Ovary (tissue), 7 donors: ENCODE measurements at regions not wholly inside any gene's neighbourhood (a gene's known extent, or its start where the extent isn't known, plus 50 kb on each side); places are given as distances from the start of the nearest gene placed in this dataset.

Source experiments
- DNase-seq, 5 donors: peaks; one replicate each; pipeline ENCODE4 v3.0.0-alpha.2; 2019 to 2020
- H3K27ac ChIP-seq, 2 donors: fragments of 200-600 bp; one replicate each; pipeline versions ENCODE4 v1.5.1 to v1.8.0; 2019 to 2022
- H3K27me3 ChIP-seq: fragments of 200-600 bp; one replicate; pipeline ENCODE4 v1.8.0; 2022
- H3K36me3 ChIP-seq: fragments of 200-600 bp; sonication (generic); one replicate; pipeline ENCODE4 v1.5.1; 2019
- H3K4me1 ChIP-seq: one replicate; pipeline ENCODE4 v1.8.1; 2013; ENCODE audit warnings: mild to moderate bottlenecking, moderate library complexity; ENCODE audit not compliant: insufficient read depth
- H3K4me3 ChIP-seq: fragments of 200-600 bp; sonication (generic); one replicate; pipeline ENCODE4 v1.5.1; 2017
- H3K9me3 ChIP-seq, 2 donors: fragments of 200-600 bp in 1 of 2; sonication (generic) in 1 of 2; one replicate each; pipeline versions ENCODE4 v1.5.1 to v1.8.1; 2013 to 2019; ENCODE audit warnings: mild to moderate bottlenecking in 1 of 2, moderate library complexity in 1 of 2
- CTCF ChIP-seq, 3 donors: fragments of 450-650 bp in 2 of 3; fragments of 200-600 bp in 1 of 3; IDR thresholded peaks; one replicate each; pipeline versions ENCODE4 v1.5.1 to v1.8.0; 2016 to 2022; ENCODE audit warnings: antibody characterized with exemption in 3 of 3, mild to moderate bottlenecking in 1 of 3
- EP300 ChIP-seq: sonication (generic); formaldehyde crosslinking; IDR thresholded peaks from one replicate; pipeline ENCODE4 v1.6.1; 2017; ENCODE audit warnings: antibody characterized with exemption
- POLR2A ChIP-seq: fragments of 450-650 bp; IDR thresholded peaks from one replicate; pipeline ENCODE4 v1.6.1; 2017; ENCODE audit warnings: antibody characterized with exemption, mild to moderate bottlenecking, moderate library complexity
- WGBS, 3 donors: extraction: QIAGEN DNeasy Blood & Tissue Kit in 1 of 3; methylation state at CpG; one replicate each; pipeline versions ENCODE4 v1.1.5 to v1.1.7; 2013 to 2017; 5-methylcytosine and 5-hydroxymethylcytosine counted together
- intact Hi-C, 4 donors: fragments of 100-400 bp; cut with DNase I; formaldehyde crosslinking; loops; one replicate each; pipeline versions ENCODE4 v1.11.0 to v1.15.1; 2022 to 2023
- donor health status: DM: no; HTN: no; CAD: no; lungs with moderate emphysema.
- donor health status: DM: no; HTN: no; CAD: no.
- donor health status: Bipolar disorder and iron deficiency.
- donor health status: DM: no; HTN: no; CAD: no.
- donor health status: DM: yes; HTN: yes; CAD: no.

GRCh38 chr6:4575714-4576113 is 200.5 kb upstream of the CDYL start:
- TF ChIP-seq EP300 (no peak), CTCF (IDR thresholded peaks at IDR 0.05) (no peak), POLR2A (no peak)
- no peak overlapping the region for H3K27ac ChIP-seq
- no peaks in the 10 kb centered on the region for H3K36me3 ChIP-seq
- H3K4me1 ChIP-seq, result no peaks in the 10 kb centered on the region
- H3K9me3 ChIP-seq, result no peaks in the 10 kb centered on the region
- DNase-seq, result no peak
- intact Hi-C loops, result no loop called here
- H3K4me3 ChIP-seq, result no peak overlapping the region
- H3K27me3 ChIP-seq, result no peaks in the 10 kb centered on the region
- 75 to 84% (median 77%) methylated on average over 5 of the region's 5 CpGs for WGBS, 3 donors

- no peak overlapping the region for H3K27ac ChIP-seq
- TF ChIP-seq EP300 (no peak), POLR2A (no peak), CTCF (IDR thresholded peaks at IDR 0.05) (no peak)
- WGBS, 3 donors, result 54 to 69% (median 66%) methylated on average over 2 of the region's 2 CpGs
- no peaks in the 10 kb centered on the region for H3K9me3 ChIP-seq
- no peaks in the 10 kb centered on the region for H3K4me1 ChIP-seq
- intact Hi-C loops, result no loop called here
- no peaks in the 10 kb centered on the region for H3K36me3 ChIP-seq
- DNase-seq, result no peak
- no peaks in the 10 kb centered on the region for H3K27me3 ChIP-seq
- no peak overlapping the region for H3K4me3 ChIP-seq
These were observed 202.2 kb upstream of the CDYL start for GRCh38 chr6:4574007-4574406.

- no peaks in the 10 kb centered on the region for H3K36me3 ChIP-seq
- no peaks in the 10 kb centered on the region for H3K9me3 ChIP-seq
- no peaks in the 10 kb centered on the region for H3K4me1 ChIP-seq
- TF ChIP-seq POLR2A (no peak), CTCF (IDR thresholded peaks at IDR 0.05) (no peak), EP300 (no peak)
- no peaks in the 10 kb centered on the region for H3K27me3 ChIP-seq
- 85 to 95% (median 90%) methylated on average over 2 of the region's 2 CpGs for WGBS, 3 donors
- intact Hi-C loops, result no loop called here
- H3K27ac ChIP-seq, result no peak overlapping the region
- no peak for DNase-seq
- H3K4me3 ChIP-seq, result no peak overlapping the region
These were observed 205.2 kb upstream of the CDYL start for GRCh38 chr6:4571011-4571410.

GRCh38 chr6:4568138-4568537 is 208.1 kb upstream of the CDYL start:
- WGBS, 3 donors, result 76 to 81% (median 81%) methylated on average over 5 of the region's 5 CpGs
- no peaks in the 10 kb centered on the region for H3K4me1 ChIP-seq
- no peaks in the 10 kb centered on the region for H3K36me3 ChIP-seq
- no peaks in the 10 kb centered on the region for H3K9me3 ChIP-seq
- H3K27me3 ChIP-seq, result no peaks in the 10 kb centered on the region
- intact Hi-C loops, result no loop called here
- TF ChIP-seq EP300 (no peak), CTCF (IDR thresholded peaks at IDR 0.05) (no peak), POLR2A (no peak)
- DNase-seq, result no peak
- no peak overlapping the region for H3K4me3 ChIP-seq
- no peak overlapping the region for H3K27ac ChIP-seq

- intact Hi-C loops, result no loop called here
- TF ChIP-seq EP300 (no peak), CTCF (IDR thresholded peaks at IDR 0.05) (no peak), POLR2A (no peak)
- DNase-seq, result no peak
- H3K4me1 ChIP-seq, result no peaks in the 10 kb centered on the region
- 64 to 78% (median 72%) methylated on average over 3 of the region's 3 CpGs for WGBS, 3 donors
- no peak overlapping the region for H3K27ac ChIP-seq
- H3K36me3 ChIP-seq, result no peaks in the 10 kb centered on the region
- H3K4me3 ChIP-seq, result no peak overlapping the region
- H3K9me3 ChIP-seq, result no peaks in the 10 kb centered on the region
- H3K27me3 ChIP-seq, result no peaks in the 10 kb centered on the region
These were observed 209.1 kb upstream of the CDYL start for GRCh38 chr6:4567141-4567540.
